Brain pericyte (primary cell): ENCODE measurements at regions not wholly inside any gene's neighbourhood (a gene's known extent, or its start where the extent isn't known, plus 50 kb on each side); places are given as distances from the start of the nearest gene placed in this dataset.

ENCODE experiments used
- DNase-seq: peaks from one replicate; pipeline ENCODE4 v3.0.0-alpha.2; 2012; ENCODE audit warnings: low read depth, low spot score

DNA sequence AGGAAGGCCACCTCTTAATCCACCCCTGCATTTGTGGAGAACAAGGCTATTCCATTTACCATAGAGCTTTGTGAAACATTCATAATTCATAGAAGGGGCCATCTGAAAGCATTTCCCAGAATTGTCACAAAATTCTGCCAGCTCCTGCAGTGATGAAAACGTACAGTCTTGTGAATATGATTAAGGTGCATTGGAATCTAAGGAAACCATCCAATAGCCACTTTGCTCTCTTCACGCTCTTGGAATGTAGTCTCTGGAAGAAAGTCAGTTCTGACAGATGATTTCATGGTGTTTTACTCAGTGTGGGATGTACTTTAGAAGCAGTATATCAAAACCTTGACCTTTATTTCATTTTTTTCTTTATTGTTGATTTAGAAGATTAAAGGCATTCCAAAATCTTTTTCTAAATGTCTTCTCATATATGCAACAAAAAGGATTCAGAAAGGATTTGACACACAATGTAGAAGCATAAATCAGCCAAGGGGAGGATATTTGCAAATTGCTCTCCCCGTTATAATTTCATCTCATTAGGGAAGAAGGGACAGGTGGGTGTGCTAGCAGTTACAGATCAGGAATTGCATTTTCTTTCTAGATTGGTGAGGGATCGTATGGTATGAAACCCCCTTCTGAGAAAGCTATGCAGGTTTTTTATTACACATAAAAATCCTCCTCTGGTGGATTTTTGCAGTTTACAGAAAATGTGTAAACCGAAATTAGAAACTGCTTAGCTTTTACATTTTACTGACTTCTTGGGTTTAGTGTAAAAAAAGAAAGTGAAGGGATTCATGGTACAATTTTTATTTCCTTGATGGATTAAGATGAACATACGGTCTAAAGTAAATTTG is 390.2 kb downstream of the LRIG3 start:
- peak; percentile 29 for DNase-seq

DNA sequence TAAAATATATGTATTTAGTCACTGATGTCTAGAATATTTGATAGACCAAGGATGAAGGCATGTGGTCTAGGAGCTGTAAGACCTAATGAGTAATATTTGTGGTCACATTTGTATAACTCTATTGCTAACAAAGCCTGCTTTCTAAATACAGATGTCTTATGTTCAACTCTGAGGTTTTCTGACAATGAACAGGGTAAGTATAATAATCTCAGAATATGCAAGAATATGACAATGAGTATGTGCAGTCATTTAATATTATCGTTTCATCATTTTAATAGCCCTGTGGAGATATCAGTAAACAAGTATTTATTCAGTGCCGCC is 389.6 kb downstream of the LRIG3 start:
- DNase-seq = no peak

DNA sequence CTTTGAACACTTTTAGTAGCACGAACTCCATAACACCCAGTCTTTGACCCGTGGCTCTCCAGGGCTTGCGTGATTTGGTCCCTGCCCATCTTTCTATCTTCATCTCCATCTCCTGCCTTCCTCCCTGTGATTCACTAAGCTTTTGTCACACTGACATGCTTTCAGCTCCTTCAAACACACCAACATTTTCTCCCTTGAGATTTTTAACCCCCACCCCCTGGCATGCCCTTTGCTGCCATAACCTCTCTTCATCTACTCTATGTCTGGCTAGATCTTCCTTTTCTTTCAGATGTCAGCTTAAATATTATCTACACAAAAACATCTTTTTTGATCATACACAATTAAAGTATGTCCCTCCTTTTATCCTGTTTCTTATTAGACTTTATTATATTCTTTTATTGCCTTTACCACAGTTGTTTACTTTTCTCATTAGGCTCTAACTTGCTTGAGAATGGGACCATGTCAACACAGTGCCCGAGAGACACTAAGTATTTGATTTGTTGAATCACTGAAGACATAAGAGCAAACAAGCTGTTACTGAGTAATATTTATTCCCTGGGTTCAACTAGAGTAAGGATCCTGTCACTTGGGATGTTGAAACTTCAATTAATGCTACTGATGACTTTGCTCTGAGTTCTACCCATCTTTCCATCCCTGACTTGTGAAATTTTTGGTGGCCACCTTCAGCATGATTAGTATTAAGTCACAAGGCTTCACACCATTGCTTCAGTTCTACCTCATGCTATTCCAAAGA is 387.3 kb downstream of the LRIG3 start:
- DNase-seq = no peak

DNA sequence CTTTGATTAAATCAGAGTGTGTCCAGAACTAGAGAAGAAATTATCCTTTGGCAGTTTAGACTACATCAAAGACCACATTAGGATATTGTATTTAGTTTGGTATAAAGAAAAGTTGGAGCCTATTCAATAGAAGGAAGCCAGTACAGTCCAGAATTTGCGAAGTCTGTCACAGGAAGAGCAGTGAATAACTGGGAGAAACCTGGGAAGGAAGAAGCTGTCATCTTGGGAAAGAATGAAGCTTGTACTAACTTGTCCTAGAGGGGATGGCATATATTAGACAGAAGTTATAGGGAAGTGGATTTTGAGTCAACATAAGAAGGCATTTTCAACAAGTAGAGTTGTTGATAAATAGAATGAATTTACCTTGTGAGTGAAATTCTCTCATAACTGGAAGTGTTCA is 386.7 kb downstream of the LRIG3 start:
- DNase-seq = no peak

DNA sequence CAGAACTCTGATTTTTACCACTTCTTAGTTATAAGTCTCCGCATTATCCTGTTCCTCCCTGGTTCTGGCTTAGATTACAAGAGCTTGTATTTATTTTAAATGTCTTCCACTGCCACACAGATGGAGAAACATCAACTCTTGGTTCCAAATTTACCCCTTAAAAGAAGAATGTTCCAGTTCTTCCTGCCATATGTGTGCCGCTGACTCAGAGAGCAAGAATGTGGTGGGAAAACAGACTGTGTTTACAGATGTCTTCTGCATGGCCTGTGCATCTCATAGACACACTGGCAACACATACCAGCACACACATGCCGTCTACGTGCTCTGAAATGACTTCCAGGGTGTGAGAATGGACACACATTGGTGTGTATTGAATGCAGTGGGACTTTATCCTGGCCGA is 383.0 kb downstream of the LRIG3 start:
- no peak for DNase-seq

DNA sequence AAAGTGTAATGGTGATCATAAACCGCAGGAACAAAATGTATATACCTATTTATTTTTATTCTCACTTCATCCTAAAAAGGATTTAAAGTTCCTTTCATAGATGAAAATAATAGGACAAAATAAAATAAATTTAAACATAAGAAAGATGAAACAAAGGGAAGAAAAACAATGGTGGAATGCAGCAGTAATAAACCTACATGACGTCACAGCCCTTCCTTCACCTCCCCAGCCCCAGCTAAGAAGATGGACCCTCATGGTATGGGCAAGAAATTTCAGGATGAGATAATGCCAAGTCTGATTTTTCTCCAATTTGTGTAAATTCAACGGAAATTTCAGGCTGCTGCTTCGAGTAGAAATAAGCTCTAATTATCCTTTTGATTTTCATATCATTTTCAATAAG is 381.0 kb downstream of the LRIG3 start:
- no peak for DNase-seq

DNA sequence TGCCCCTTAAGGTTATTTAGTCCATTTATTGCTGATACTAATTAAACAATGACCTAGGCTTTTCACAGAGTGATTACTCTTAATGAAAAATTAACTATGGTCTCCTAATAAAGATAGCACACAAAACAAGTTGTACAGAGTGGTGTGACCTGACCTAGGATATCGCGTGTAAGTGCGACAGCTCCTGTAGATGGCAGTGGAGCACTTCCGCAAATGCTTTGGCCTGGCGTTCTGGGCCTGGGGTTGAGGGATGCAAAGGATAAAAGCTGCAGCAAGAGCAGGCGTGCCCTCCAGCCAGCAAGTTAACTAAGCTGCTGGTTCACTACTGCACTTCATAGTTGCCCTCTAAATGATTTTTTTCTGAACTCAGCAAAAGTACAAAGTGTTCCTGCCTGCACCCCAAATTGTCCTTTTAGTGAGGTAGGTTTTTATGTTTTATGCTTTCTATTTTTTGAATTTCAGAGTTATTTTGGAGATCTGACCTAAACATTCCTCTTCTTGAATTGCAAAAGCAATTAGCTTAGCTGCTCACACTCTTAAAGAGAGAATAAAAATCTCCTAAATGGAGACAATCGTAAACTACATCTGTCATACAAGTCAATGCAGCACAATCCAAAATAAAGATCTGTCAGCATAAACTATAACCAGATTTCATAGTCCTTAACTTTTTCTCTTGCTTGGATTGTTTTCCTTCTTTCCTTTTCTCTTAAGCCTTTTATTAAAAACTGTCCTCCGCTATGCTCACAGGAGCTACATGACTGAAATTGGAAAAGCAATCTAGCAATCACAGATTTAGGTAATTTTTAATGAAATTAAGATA is 379.6 kb downstream of the LRIG3 start:
- peak; percentile 76 for DNase-seq

DNA sequence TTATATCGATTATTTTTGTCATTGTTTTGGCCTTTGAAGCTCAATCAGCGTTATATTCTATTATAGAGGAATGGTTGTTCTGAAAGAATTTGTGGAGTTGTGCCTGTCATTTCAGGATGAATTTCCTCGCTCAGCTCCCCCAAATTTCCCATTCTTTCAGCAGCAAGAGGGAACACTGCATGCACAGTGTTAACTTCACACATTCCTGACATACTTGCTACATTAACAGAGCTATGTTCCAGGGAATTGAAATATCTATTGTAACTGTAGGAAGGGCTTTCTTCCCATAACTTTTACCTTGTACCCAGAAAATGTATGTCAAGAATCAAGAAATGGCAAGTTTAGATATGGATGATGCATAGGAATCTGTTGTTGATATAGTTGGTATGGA is 379.0 kb downstream of the LRIG3 start:
- DNase-seq = no peak

DNA sequence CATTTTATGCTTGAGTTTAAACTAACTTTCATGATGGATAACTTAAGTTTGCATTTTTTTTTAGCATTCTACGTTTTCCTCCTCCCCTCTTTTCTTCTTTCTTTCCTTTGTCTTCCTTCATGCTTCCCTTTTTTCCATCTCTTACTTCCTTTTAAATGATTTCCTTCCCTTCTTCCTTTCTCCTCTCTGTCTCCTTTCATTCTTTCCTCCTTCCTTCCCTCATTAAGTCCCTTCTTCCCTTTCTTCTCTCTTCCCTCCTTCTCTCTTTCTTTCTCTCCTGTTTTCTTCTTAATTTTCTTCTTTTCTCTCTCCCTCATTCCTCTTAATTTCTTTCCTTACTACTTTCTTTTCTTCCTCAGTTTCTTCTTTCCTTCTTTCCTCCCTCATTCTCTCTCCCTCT is 376.0 kb downstream of the LRIG3 start:
- DNase-seq = no peak

DNA sequence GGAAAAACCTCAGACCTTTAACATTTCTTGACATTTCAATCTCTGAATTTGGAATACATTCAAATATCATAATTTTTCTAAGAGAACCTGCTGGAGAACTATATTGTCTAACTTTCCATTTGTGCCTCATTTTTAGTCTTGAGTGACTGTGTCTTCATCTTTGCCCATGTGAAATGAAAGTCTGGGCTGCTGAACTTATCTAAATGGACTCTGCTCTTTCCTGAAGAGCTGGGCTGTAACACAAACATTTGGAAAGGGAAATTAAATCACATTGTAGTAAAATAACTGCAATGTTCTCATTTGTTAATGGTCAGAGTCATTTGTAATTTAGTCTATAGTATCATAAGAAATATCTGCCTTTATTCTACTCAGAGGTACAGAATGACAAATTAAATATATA is 373.1 kb downstream of the LRIG3 start:
- DNase-seq = no peak

DNA sequence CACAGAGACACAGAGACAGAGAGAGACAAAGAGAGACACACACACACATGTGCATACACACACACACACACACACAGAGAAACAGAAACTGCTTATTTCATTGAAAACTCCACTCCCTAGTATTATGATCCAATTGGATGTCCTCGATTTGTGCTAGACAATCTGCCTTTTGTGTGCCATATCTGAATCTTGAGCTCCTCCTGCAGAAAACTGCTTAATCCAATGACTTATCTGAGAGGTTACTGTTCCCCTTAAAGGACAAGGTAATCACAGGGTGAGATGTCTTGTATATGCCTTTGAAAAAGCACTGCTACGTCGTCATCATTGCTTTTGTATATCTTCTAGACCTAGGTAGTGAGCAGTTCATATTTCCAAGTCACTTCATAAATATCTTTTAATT is 371.5 kb downstream of the LRIG3 start:
- no peak for DNase-seq

DNA sequence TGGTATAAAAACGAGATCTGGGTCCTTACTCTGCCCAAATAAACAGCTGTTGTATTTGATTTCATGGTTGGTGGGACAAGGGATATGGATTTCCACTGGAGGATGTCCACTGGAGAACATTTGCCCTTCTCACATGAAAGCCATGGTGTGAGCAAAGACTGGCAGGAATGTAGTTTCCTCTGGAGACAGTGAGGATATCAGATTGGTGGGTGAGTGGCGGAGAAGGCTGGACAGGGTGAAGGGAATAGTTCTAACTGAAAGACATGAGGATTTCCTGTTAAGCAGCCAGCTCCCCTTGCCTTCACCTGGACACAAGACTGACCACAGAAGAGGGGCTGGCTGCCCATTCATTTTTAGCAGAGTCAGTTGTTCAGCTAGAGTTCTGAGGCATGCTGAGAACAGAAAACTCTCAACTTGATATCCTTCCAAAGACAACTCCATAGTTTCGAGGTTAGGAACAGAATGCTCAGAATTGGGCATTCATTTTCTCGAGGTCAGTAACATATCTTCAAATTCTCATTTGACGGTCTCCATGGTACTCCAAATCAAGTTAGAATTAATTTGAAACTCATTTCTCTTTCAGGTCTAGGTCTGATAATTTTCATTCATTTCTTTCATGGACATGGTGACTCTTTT is 365.7 kb downstream of the LRIG3 start:
- no peak for DNase-seq

DNA sequence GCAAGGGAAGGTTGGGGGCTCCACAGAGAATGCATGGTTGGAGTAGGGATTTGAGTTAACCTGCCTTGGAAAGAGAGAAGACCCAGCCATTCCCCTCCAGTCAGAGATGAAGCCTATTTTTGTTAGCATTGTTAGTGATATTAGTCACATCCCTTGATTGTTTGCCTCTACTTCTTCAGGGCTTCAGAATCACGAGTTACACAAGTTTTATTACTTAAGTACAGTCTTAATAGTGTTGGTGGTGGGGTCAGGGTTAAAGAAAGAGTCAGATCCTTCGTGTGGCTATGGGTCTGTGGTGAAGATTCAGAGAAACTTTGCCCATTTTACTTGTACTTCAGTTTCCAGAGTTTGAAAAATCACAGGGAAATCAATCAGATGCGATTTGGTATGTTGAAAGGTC is 363.1 kb downstream of the LRIG3 start:
- DNase-seq = no peak

DNA sequence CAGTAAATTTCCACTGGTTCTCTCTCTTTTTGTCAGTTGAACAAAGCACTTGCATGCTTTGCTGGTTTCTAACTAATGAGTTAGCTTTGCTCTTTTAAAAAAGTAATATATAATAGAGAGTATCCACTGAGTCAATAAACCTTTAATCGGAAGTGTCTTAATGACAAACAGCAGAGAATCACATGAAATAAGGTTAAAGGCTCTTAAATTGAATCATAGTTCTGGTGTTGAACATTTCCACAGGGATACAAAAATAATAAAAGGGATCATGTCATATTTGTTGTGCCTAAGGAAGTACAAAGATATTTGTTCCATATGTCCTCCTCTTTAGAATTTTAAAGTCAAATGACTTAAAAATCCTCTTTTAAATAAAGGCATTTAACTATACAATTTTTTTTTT is 362.6 kb downstream of the LRIG3 start:
- no peak for DNase-seq

DNA sequence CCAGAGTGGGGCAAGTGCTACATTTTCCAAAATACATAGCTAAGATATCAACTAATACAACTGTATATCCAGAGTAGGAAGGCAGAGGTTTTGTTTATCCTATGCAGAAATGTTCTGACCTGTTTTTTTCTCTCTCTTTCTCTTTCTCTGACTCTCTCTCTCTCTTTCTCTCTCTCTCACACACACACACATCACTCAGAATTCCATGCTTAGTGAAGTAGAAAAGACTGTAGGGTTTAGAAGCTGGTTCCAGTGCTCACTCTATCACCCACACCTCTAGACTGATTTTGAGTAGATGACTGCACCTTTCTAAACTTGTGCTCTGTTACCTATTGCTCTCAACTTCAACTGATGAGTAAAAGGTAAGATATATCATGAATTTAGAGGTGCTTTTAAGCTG is 356.7 kb downstream of the LRIG3 start:
- no peak for DNase-seq

DNA sequence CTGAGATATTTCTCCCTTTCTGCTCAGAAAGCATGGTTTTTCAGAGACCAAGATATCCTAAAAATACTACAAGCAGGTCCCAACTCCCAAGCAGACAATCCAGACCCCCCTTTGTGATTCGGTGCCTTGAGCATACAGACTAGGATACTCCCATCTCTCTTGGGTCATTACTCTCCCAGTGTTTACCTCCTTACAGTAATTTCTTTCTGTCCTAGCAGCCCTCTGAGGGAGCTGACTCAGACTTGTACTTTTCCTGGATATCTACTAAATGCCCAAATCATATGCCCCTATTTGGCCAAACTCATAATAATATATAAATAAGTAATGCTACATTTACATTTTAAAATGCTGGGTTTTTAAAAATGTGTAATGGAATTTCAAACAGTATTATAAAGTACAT is 355.6 kb downstream of the LRIG3 start:
- no peak for DNase-seq

DNA sequence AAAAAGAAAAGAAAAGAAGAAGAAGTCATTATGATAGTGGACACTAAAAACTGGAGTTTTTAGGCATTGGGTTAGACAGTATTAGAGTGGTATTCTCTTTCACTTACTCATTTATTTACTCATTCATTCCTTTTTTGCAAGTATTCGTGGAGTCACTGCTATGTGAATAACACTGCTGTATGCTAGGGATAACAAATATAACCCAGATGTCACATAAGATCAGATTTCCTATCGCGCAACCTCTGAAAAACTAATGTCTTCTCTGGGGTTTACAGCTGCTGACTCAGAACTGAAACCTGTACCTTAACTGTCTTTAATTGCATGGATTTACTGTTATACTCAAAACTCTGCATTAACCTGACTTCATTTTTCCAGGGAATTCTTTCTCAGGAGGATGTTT is 353.7 kb downstream of the LRIG3 start:
- no peak for DNase-seq

DNA sequence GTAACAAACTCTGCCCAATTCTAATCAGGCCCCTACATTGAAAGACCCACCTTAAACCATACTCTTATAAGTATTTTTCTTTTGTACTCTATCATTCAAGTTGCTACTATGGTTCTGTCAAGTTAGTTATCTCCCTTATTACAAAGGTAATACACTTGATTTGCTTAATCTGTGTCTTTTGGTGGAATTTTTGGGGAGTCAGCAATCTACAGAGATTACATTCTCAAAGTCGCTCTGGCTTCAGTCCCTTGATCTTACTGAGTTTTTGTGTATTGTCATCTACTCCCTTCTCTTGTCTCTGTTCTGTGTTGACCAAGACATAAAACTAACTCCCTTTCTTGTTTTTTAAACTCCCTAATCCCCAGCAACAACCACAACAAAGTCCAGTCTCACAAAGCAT is 353.1 kb downstream of the LRIG3 start:
- DNase-seq = no peak

DNA sequence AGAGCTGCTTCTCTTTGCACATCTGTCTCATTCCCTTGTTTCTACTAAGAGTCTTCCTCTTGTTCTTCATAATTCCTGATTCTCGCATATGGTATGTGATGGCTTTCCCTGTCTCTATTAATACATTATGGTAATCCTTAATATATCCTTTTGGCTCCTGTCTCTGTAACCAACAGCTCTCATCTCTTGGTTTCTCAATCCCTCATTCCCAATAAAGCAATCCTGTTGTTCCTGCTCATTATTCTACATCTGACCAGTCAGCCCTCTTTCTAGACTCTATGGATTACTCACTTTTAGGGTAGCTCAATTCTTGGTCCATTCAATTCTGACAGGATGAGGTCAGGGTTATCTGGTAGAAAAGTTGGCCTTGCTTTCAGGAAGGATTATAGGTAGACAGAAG is 349.9 kb downstream of the LRIG3 start:
- no peak for DNase-seq

DNA sequence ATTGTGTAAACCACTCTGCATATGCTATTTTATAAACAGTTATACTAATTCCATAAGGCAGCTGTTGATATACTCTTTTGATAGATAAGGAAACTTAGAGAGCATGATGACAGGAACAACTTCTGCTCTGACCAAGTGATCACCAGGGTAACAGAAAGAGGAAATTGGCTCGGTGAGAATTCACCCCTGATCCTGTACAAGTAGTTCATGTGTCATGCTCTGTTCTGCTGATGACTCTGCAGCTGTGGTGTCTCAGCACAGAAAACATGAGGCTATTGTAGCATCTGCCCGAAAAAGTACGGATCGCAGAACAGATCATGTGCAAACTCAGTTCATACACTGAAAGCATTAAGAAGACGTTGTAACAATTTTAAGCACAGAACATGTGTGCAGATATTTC is 345.0 kb downstream of the LRIG3 start:
- DNase-seq = no peak

DNA sequence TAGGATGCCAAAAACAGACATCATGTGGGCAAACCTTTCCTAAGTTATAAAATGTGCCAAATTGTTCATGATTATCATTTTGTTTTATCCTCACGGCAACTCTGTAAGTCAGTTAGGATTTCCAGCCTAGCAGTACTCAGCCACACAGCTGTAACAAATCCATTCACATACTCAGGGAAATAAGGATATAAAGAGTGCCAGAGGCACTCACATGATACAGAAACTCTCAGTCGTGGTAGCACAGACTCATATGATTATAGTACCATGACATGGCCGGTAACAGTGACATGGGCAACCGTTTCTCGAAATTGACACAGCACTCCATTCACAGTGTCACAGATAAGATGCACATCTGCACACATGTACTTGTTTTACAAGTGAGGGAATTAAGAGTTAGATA is 344.2 kb downstream of the LRIG3 start:
- DNase-seq = no peak

DNA sequence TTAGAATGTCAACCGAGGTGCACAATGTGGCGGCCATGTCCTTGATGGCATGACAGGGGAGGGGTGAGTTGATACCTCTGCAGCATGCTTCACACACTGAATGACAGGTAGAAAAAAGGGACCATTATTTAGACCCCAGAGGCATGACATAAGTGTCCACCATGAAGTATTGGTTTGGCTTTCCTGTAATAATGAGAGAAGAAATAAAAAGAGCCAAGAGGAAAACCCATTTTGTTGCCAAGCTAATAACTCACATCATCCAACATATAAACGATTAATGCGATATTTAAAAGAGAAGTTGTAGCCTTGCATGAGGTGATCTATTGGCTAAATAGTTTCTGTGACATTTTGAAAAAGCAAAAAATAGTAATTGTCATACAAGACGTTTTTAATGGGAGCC is 343.4 kb downstream of the LRIG3 start:
- no peak for DNase-seq
